Chondrocyte (in vitro differentiated cells): ENCODE measurements at regions not wholly inside any gene's neighbourhood (a gene's known extent, or its start where the extent isn't known, plus 50 kb on each side); places are given as distances from the start of the nearest gene placed in this dataset.

Experiments
- DNase-seq: peaks from one replicate; pipeline ENCODE4 v3.0.0; 2021; ENCODE audit warnings: mixed read lengths, low spot score
- H3K27ac Mint-ChIP-seq: one replicate; pipeline ENCODE4 v1.8.0; 2021; ENCODE audit warnings: mild to moderate bottlenecking, moderate library complexity, mixed read lengths; ENCODE audit not compliant: unreplicated experiment
- H3K27me3 Mint-ChIP-seq: 2 replicates; pipeline ENCODE4 v1.8.0; 2021; ENCODE audit warnings: low read depth, mixed read lengths
- H3K36me3 Mint-ChIP-seq: 2 replicates; pipeline ENCODE4 v1.8.0; 2021; ENCODE audit warnings: low read depth, mixed read lengths
- H3K4me1 Mint-ChIP-seq: 2 replicates; pipeline ENCODE4 v1.8.0; 2021; ENCODE audit warnings: low read depth, mild to moderate bottlenecking, mixed read lengths
- H3K4me3 Mint-ChIP-seq: one replicate; pipeline ENCODE4 v1.8.0; 2021; ENCODE audit warnings: mild to moderate bottlenecking, moderate library complexity, mixed read lengths; ENCODE audit not compliant: unreplicated experiment
- H3K9me3 Mint-ChIP-seq: 2 replicates; pipeline ENCODE4 v1.8.0; 2021; ENCODE audit warnings: low read depth, mixed read lengths
- CTCF ChIP-seq: fragments of 200-600 bp; sonication (generic); IDR thresholded peaks from 2 replicates; pipeline ENCODE4 v1.5.0; 2021; ENCODE audit warnings: antibody characterized with exemption, mild to moderate bottlenecking, moderate library complexity

DNA sequence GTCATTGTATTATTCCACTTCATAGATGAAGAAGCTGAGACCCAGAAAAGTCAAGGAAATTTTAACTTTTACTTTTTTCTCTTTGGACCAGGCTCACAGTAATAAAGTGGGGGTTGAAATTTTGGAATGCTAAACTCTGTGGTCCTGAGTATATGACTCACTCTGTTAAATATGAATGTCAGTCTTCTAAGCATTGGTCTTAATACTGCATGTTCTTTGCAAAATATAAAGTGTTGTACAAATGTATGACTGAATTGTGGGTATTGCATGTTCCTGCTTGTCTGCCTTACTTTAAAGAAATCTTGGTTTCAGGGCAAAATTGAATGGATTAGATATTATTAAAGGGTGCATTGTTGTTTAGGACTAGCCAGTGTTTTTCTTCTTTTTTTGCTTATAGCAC lies 950.8 kb upstream of the GOT2 start:
- H3K4me3 Mint-ChIP-seq, result no peak overlapping the region
- no peaks in the 10 kb centered on the region for H3K9me3 Mint-ChIP-seq
- DNase-seq, result no peak
- H3K27me3 Mint-ChIP-seq, result peaks cover 2% of the 10 kb centered on the region
- H3K4me1 Mint-ChIP-seq, result peaks cover 11% of the 10 kb centered on the region
- H3K36me3 Mint-ChIP-seq, result no peaks in the 10 kb centered on the region
- TF ChIP-seq CTCF, result no peak
- no peak overlapping the region for H3K27ac Mint-ChIP-seq

- DNase-seq, result no peak
- no peaks in the 10 kb centered on the region for H3K9me3 Mint-ChIP-seq
- TF ChIP-seq CTCF, result no peak
- H3K27me3 Mint-ChIP-seq, result peaks cover 4% of the 10 kb centered on the region
- no peak overlapping the region for H3K27ac Mint-ChIP-seq
- H3K36me3 Mint-ChIP-seq, result no peaks in the 10 kb centered on the region
- H3K4me3 Mint-ChIP-seq, result no peak overlapping the region
- peaks cover 11% of the 10 kb centered on the region for H3K4me1 Mint-ChIP-seq
Measured at GRCh38 chr16:59683709-59684108, 949.6 kb upstream of the GOT2 start.

DNA sequence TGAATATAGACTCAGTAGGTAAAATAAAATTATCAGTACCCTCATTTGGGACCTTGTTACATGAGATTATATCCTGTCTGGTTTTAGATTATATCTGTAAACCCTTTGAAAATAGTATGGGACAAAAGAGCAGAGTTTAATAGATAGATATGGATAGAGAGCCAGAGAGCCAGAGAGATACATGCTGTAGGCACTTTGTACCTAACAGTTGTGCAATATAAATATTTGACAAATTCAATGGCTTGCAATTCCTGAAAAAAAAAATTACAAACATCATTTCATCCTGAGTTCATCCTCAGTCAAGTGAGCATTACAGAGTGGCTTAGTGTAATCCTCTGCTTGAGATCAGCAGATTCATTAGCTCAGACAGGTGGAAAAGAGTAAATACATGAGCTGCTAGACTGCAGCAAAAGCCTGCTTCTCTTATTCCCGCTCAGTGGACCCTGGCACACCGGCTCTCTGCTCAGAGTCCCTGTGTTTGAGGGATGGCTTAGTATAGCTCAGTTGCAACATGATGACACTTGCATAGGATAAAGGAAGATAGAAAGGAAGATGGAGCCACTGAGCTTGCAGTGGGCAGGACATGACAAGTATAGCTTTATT lies 931.6 kb upstream of the GOT2 start:
- no peak overlapping the region for H3K4me3 Mint-ChIP-seq
- H3K4me1 Mint-ChIP-seq, result no peaks in the 10 kb centered on the region
- no peaks in the 10 kb centered on the region for H3K27me3 Mint-ChIP-seq
- DNase-seq, result no peak
- peaks cover 2% of the 10 kb centered on the region for H3K36me3 Mint-ChIP-seq
- H3K9me3 Mint-ChIP-seq, result peaks cover 15% of the 10 kb centered on the region
- H3K27ac Mint-ChIP-seq, result no peak overlapping the region
- no peak for TF ChIP-seq CTCF

DNA sequence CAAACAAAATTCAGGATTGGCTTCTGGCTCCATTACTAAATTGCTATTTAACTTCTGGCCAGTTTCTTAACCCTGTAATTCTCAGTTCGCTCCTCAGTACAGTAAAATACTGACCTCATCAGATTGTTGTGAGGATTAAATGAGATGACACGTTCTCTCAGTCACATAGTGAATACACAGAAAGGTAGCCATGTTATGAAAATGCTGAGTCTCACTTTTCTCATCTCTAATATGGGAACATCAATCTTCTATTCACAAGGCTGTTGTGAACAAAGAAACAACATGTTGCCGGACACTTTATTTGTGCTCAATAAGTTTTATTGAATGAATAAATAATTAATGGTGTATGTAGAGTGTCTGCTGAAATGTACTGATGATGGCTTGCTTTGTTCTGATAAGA lies 924.5 kb upstream of the GOT2 start:
- Mint-ChIP-seq H3K36me3 (peaks cover 2% of the 10 kb centered on the region), H3K9me3 (peaks cover 13% of the 10 kb centered on the region), H3K27ac (no peak overlapping the region), H3K4me3 (no peak overlapping the region), H3K27me3 (peaks cover 2% of the 10 kb centered on the region), H3K4me1 (no peaks in the 10 kb centered on the region)
- no peak for TF ChIP-seq CTCF
- no peak for DNase-seq

DNA sequence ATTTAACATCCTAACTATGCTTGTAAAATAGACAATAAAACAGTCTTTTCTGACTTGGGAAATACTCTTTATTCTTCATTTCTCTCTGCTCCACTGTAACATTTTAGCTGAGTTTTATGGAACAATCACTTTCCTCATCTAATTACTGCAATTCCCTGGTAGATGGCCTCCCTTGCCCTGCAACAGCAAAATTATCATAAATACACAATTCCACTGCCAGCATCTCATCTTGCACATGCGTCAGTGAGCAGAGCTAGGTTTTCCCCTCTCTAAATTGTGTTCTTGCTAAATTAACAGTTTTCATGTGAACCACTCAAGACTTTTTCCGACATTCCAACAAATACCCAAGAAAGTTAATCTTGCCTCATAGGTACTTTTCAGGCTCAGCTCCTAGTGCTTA lies 920.9 kb upstream of the GOT2 start:
- no peak for DNase-seq
- H3K27ac Mint-ChIP-seq, result no peak overlapping the region
- H3K4me1 Mint-ChIP-seq, result no peaks in the 10 kb centered on the region
- H3K27me3 Mint-ChIP-seq, result peaks cover 2% of the 10 kb centered on the region
- peaks cover 13% of the 10 kb centered on the region for H3K9me3 Mint-ChIP-seq
- TF ChIP-seq CTCF, result no peak
- peaks cover under 1% of the 10 kb centered on the region for H3K36me3 Mint-ChIP-seq
- H3K4me3 Mint-ChIP-seq, result no peak overlapping the region
